HepG2 (cell line): ENCODE measurements at regions not wholly inside any gene's neighbourhood (a gene's known extent, or its start where the extent isn't known, plus 50 kb on each side); places are given as distances from the start of the nearest gene placed in this dataset.

Source experiments
- ATF7-NPFF ChIP-seq: sonication (generic); formaldehyde crosslinking; IDR thresholded peaks from 2 replicates; pipeline ENCODE4 v1.8.1; 2023; ENCODE audit warnings: mild to moderate bottlenecking, low read depth, missing genetic modification reagents, moderate library complexity
- BCL3 ChIP-seq: sonication (generic); formaldehyde crosslinking; IDR thresholded peaks from 2 replicates; pipeline ENCODE4 v1.5.1; 2020; ENCODE audit warnings: mild to moderate bottlenecking, missing genetic modification reagents, moderate library complexity
- CBX5 ChIP-seq: sonication (generic); formaldehyde crosslinking; IDR thresholded peaks from 2 replicates; pipeline ENCODE4 v1.4.0; 2020; ENCODE audit warnings: missing genetic modification reagents, borderline replicate concordance
- GTF2F1 ChIP-seq: fragments of 150-350 bp; IDR thresholded peaks from 2 replicates; pipeline ENCODE4 v1.6.1; 2014; ENCODE audit warnings: low read length
- HMG20B ChIP-seq: conservative IDR thresholded peaks from 2 replicates; pipeline ENCODE4 v1.6.1; 2016; ENCODE audit warnings: missing genetic modification reagents, missing compliant biosample characterization
- IKZF1 ChIP-seq: fragments of 450-650 bp; IDR thresholded peaks from 2 replicates; pipeline ENCODE4 v1.7.1; 2016
- MAZ ChIP-seq, 2 experiments: sonication (generic) in 1 of 2; formaldehyde crosslinking in 1 of 2; IDR thresholded peaks; 2 replicates each; pipeline versions ENCODE4 v1.5.0 to v1.6.1; 2012 to 2020; ENCODE audit warnings: low read depth in 2 of 2, mild to moderate bottlenecking in 2 of 2, borderline replicate concordance in 1 of 2, improper control_type of control experiment in 1 of 2, low read length in 1 of 2, missing genetic modification reagents in 1 of 2, moderate library complexity in 1 of 2
- NCOA2 ChIP-seq: sonication (generic); formaldehyde crosslinking; IDR thresholded peaks from 2 replicates; pipeline ENCODE4 v1.8.0; 2022; ENCODE audit warnings: inconsistent platforms
- NKX3-1 ChIP-seq: sonication (generic); formaldehyde crosslinking; IDR thresholded peaks from 2 replicates; pipeline ENCODE4 v1.5.0; 2020; ENCODE audit warnings: missing genetic modification reagents
- POLR2AphosphoS2 ChIP-seq: IDR thresholded peaks from 2 replicates; pipeline ENCODE4 v1.6.1; 2011; ENCODE audit warnings: low read depth, low read length, improper control_type of control experiment
- PRDM10 ChIP-seq: sonication (generic); formaldehyde crosslinking; IDR thresholded peaks from 2 replicates; pipeline ENCODE4 v1.4.0; 2020; ENCODE audit warnings: low read depth, missing genetic modification reagents
- TCF7 ChIP-seq: sonication (generic); IDR thresholded peaks from 2 replicates; pipeline ENCODE4 v1.6.1; 2016; ENCODE audit warnings: antibody characterized with exemption, low read depth
- TFAP4 ChIP-seq: sonication (generic); IDR thresholded peaks from 2 replicates; pipeline ENCODE4 v1.6.1; 2016; ENCODE audit warnings: low read depth, borderline replicate concordance
- ZFX ChIP-seq: sonication (generic); formaldehyde crosslinking; IDR thresholded peaks from 2 replicates; pipeline ENCODE4 v1.4.0; 2020; ENCODE audit warnings: mild to moderate bottlenecking, low read depth, missing genetic modification reagents, moderate library complexity
- ZNF292 ChIP-seq: sonication (generic); formaldehyde crosslinking; IDR thresholded peaks from 2 replicates; pipeline ENCODE4 v1.8.1; 2022; ENCODE audit warnings: mild to moderate bottlenecking, low read depth, missing genetic modification reagents, borderline replicate concordance
- ZNF607 ChIP-seq: sonication (generic); formaldehyde crosslinking; IDR thresholded peaks from 2 replicates; pipeline ENCODE4 v1.5.1; 2020; ENCODE audit warnings: missing genetic modification reagents, mild to moderate bottlenecking, borderline replicate concordance
- TF ChIP-seq, protein P1 (sequence below): sonication (generic); formaldehyde crosslinking; IDR thresholded peaks from 2 replicates; pipeline ENCODE4 v1.8.1; 2023; ENCODE audit warnings: mild to moderate bottlenecking, missing genetic modification reagents, borderline replicate concordance
- TF ChIP-seq, protein P2 (sequence below): sonication (generic); formaldehyde crosslinking; conservative IDR thresholded peaks from 2 replicates; pipeline ENCODE4 v1.4.0; 2020; ENCODE audit warnings: mild to moderate bottlenecking, missing genetic modification reagents, moderate library complexity
- TF ChIP-seq, protein P3 (sequence below): sonication (generic); formaldehyde crosslinking; IDR thresholded peaks from 2 replicates; pipeline ENCODE4 v1.4.0; 2020; ENCODE audit warnings: mild to moderate bottlenecking, missing genetic modification reagents

DNA sequence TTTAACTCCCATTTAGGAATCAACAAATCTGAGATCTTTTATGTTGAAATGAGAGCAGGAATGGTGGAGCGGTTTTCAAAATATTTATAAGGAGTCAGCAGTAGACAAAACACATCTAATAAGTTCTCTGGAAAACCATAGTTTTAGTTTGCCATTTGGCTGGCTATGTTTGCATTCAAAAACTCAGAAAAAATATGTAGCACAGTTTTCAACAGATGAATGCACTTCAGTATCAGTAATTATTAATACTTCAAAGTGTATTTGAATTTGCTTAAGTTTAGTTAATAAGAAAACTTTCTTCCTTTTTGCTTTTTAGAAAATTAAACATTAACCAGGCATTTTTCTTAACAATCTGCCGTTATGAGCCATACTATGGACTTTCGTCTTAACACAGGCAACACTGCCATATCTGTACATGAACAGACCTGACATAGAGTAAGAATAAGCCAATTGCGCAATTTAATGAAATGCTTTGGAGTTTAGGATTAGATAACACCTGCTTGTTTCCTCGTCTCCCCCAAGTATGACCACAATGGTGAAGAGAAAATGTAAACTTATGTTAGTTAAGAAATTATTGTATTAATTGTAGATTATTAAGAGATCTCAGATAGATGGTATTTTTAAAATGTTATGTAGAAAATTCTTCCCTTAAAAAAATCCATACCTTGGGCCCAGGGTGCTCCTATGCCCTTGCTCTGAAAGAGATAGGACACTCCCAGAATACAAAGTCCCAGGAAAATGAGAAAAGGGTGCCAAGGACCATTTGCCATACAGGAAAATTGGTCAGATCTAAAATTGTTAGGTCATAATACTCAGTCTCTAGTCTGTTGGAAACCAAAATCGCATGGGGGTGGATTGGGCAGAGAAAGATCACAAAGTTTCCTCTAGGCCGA is 552.3 kb upstream of the ARGLU1 start (continued):
- TF ChIP-seq TFAP4 (no peak), CBX5 (CRISPR knock-in tag) (no peak), IKZF1 (no peak), ATF7-NPFF (CRISPR knock-in tag) (no peak), BCL3 (CRISPR knock-in tag) (no peak), ZNF607 (no peak), NCOA2 (CRISPR knock-in tag) (peak; percentile 81), HMG20B (CRISPR knock-in tag) (0 out of 2 replicates have a peak, but pooled peaks have one; percentile 47), GTF2F1 (no peak), MAZ (IDR thresholded peaks at IDR 0.05; ENCODE audit: borderline replicate concordance, low read depth, low read length) (no peak), MAZ (CRISPR knock-in tag; IDR thresholded peaks at IDR 0.05; ENCODE audit: low read depth) (no peak), TCF7 (peak; percentile 71), PRDM10 (CRISPR knock-in tag) (no peak), ZFX (CRISPR knock-in tag) (no peak), NKX3-1 (CRISPR knock-in tag) (no peak), POLR2AphosphoS2 (no peak), ZNF292 (CRISPR knock-in tag) (no peak)
- TF ChIP-seq, protein P1, sequence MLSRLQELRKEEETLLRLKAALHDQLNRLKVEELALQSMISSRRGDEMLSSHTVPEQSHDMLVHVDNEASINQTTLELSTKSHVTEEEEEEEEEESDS (CRISPR knock-in tag), result no peak
- TF ChIP-seq, protein P2, sequence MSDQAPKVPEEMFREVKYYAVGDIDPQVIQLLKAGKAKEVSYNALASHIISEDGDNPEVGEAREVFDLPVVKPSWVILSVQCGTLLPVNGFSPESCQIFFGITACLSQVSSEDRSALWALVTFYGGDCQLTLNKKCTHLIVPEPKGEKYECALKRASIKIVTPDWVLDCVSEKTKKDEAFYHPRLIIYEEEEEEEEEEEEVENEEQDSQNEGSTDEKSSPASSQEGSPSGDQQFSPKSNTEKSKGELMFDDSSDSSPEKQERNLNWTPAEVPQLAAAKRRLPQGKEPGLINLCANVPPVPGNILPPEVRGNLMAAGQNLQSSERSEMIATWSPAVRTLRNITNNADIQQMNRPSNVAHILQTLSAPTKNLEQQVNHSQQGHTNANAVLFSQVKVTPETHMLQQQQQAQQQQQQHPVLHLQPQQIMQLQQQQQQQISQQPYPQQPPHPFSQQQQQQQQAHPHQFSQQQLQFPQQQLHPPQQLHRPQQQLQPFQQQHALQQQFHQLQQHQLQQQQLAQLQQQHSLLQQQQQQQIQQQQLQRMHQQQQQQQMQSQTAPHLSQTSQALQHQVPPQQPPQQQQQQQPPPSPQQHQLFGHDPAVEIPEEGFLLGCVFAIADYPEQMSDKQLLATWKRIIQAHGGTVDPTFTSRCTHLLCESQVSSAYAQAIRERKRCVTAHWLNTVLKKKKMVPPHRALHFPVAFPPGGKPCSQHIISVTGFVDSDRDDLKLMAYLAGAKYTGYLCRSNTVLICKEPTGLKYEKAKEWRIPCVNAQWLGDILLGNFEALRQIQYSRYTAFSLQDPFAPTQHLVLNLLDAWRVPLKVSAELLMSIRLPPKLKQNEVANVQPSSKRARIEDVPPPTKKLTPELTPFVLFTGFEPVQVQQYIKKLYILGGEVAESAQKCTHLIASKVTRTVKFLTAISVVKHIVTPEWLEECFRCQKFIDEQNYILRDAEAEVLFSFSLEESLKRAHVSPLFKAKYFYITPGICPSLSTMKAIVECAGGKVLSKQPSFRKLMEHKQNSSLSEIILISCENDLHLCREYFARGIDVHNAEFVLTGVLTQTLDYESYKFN (CRISPR knock-in tag), result peak; percentile 90
- TF ChIP-seq, protein P3, sequence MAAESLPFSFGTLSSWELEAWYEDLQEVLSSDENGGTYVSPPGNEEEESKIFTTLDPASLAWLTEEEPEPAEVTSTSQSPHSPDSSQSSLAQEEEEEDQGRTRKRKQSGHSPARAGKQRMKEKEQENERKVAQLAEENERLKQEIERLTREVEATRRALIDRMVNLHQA (CRISPR knock-in tag), result peak; percentile 92; the same call in 1 of the 2 replicates
